ENCODE measurements at regions not wholly inside any gene's neighbourhood (a gene's known extent, or its start where the extent isn't known, plus 50 kb on each side); places are given as distances from the start of the nearest gene placed in this dataset.

DNA sequence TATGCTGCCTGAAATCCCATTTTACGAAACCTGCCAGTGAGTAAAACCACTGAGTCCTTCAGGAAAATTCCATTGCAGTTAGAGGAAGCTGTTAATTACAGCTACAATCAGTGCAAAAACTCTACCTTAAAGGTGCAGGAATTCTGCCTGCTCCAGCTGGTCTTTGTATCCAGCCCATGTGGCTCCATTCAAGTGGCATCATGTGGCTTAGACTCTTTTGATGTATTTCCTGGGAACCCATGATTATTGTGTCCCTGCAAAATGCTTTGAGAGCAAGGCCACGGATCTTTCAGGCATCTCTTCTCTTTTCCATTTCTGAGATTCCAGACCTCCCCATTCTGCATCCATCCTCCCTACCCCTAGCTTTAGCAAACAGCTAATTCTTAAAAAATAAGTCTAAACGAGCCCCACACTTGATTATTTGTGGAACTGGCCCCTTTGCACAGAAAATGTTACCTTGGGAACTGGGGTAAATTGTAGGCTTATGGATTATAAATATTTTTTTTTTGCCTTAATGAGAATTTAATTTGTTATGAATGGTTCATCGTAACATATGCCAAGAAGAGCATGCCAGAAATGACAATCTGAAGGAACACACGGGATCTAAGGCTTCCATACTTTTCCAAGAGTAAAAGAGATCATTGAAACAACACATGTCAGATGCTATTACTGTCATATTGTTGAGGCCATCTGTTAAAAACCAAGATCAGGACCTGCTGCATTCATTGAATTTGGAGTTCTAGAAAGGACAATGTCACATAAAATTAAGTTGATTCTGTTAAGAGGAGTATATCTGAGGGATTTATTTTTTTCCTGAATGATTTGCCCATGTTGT is 144.6 kb downstream of the TPH2 start:
- intact Hi-C loops (cut with DNase I), result no loop called here
- no peak for DNase-seq

DNA sequence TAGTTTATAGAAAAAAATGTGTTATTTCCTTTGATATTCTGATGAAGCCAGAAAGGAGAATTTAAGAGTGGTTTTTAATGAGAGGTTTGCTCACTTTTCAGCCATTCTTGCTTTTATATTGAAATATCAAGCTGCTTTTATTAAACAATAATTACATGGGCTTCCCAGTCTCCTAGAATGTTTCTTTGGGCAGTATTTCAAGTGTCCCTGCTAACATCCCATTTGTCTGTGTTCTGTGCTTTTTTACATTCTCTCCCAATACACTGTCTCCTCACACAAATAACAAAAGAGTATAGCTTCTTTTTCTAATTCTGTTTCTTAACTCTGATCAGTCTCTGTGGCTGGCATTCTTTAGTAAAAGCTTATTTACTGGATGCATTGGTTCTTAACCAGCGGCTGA is 145.4 kb downstream of the TPH2 start:
- intact Hi-C loops (cut with DNase I), result no loop called here
- no peak for DNase-seq

DNA sequence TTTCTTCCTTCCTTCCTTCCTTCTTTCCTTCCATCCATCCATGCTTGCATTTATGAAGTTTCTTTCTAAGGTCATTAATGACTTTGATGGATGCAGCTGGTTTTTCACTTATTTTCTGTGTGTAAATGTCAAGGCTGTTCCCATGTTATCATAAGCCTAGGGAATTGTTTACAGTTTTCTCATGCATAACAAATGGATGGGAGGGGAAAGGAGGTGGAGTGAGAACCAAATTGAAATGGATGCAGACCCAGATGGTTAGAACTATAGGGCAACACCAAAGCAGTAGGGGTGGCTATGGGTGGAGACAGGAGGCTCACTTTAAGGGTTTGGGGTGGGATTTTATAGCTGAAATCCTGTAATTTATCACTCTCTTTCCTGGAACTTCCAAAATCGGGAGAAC is 146.2 kb downstream of the TPH2 start:
- DNase-seq, result no peak
- intact Hi-C loops (cut with DNase I), result no loop called here

DNA sequence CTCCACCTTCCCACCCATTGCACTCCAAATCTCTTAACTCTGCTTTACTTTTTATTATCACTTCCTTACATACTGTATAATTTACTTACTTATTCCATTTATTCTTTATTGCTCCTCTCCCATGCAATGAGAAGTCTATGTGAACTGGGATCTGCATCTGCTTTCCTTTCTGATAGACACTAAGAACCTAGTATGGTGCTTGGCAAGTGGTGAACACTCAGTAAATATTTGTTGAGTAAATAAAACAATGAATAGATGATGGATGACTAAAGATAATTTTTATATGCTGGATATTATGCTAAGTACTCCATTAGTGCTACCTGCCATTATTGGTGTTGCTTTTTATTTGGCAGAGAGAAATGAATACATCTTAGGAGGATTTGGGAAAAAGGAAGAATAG is 151.0 kb downstream of the TPH2 start:
- DNase-seq, result no peak
- intact Hi-C loops (cut with DNase I), result no loop called here

DNA sequence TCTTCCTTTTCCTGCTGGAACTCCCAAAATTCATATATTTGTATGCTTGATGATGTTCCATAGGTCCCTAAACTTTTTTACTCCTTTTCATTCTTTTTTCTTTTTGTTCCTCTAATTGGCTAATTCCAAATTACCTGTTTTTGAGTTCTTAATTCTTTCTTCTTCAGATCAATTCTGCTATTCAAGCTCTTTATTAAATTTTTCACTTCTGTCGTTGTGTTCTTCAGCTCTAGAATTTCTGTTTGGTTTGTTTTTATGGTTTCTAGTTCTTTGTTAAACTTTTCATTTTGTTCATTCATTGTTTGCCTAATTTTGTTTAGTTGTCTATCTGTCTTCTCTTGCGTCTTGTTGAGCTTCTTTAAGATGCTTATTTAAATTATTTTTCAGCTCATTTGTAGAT is 154.8 kb downstream of the TPH2 start:
- no peak for DNase-seq
- intact Hi-C loops (cut with DNase I), result no loop called here

DNA sequence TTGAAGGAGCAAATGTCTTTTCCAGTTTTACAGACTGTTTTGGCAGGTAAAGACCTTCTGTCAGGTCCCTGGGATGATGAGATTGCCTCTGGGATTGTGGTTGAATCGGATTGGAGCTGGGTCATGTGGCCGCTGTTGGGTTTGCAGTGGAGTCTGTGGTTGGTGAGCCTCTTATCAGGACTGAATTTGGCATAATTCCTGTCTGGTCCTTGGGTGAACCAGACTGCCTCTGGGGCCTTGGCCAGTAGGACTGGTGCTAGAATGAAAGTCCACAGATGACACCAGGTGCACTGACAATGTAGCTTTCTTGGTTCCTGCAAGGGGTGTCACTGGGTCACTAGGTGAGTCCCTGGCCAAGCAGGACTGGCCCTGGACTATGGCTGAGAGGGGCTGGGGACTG is 155.3 kb downstream of the TPH2 start:
- DNase-seq, result no peak
- intact Hi-C loops (cut with DNase I), result no loop called here

DNA sequence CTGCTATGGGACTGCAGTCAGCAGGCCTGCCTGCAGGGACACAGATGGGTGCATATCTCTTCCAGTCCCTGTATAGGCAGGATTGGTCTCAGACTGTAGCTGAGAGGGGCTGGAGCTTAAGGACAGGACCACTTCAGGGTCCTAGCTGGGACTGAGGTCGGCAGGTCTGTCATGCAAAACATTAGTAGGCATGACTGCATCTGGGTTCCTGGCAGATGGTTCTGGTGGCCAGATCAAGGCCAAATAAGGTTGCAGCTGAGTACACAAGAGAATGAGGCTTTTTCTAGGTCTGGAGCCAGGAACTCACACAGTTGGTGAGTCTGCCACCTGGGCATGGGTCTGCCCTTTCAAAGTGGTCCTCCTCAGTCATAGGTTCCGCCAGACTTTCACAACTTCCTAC is 155.8 kb downstream of the TPH2 start:
- no peak for DNase-seq
- intact Hi-C loops (cut with DNase I), result no loop called here

DNA sequence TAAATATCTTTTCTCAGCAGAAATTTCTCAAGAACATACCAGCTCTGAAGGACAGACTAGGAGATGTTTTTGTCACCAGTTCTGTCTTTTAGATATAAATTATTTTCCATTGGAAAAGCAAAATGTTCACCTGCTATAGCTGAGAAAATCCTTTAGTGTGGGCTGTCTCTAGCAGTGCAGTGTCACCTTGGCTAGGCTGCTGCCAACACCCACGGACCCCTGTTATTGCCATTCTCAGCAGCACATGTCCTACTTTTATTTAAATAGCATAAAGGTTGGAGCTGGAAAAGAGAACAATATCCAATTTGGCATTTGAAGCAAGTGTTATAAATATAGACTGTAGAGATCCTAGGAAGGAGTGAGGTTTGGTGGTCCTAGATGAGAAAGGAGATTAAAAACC is 156.4 kb downstream of the TPH2 start:
- intact Hi-C loops (cut with DNase I), result no loop called here
- DNase-seq, result peak in 5 of 10 donors; percentile 8 to 85 (median 76)

DNA sequence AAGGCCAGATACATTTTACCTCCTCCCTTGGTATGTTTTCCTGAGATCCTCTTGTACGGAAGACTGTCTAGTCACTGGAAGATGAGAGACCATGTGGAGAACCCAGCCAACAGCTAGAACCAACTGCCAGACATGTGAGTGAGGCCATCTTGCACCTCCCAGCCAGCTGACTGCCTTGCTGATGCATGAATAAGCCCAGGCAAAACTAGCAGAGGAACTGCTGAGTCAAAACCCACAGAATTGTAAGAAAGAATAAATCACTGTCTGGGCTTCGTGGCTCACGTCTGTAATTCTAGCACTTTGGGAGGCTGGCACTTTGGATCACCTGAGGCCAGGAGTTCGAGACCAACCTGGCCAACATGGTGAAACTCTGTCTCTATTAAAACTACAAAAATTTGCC is 160.0 kb downstream of the TPH2 start:
- DNase-seq, result no peak

DNA sequence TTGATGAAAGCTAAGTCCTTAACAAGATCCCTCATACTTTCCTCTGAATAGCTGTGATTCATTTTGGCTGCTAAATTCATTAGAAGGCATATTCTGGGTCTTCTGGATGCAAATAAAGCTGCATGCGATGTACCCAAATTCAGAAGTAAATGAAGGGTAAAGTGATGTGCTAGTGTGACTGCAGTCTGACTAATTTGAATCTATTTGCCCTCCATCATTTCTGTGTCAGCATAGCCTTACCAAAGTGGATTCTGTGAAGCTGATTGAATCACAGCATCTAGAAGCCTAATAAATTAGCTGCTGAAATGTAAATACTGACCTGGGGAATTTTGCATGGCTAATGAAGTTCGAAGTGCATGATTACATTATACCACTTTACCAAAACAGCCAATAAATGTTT is 162.2 kb downstream of the TPH2 start:
- intact Hi-C loops (cut with DNase I), result no loop called here
- no peak for DNase-seq

More for the DNA sequence above, 160.0 kb downstream of the TPH2 start:
- intact Hi-C loops (cut with DNase I), result no loop called here

DNA sequence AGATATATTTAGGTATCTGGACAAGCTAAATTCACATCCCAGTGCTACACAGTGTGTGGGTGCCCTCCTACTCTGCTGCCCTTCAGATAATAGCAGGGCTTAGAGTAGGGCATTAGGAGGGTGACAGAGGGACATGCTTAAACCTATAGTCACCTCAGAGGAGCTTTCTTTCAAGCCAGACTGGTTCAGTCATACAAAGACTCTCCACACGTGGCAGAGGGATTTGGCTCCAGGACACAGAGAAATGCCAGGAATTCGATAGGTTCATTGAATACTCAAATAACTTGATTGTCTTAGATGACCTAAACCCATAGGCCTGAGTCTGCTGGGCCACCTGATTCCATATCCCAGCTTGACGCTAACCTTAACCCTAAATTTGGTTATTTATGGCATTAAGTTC is 163.5 kb downstream of the TPH2 start:
- intact Hi-C loops (cut with DNase I), result no loop called here
- no peak for DNase-seq

DNA sequence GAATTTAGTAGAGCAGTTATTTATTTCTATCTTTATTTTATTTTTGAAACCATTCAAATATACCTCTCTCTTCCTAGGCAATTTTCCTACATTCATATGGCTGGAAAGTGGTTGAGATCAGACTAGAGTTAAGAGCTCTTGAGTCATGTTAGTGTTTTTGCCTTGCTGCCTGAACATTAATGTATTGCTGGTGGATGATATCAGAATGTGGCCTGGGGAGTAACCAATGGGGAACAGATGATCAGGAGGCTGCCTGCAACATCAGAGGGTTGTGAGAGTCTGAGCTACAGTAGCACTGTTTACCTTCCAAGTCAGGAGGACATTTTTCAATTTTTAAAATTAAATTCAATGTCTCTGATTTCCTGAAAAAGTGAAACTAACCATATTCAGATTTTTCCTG is 166.3 kb upstream of the TRHDE start:
- intact Hi-C loops (cut with DNase I), result no loop called here
- DNase-seq, result no peak

DNA sequence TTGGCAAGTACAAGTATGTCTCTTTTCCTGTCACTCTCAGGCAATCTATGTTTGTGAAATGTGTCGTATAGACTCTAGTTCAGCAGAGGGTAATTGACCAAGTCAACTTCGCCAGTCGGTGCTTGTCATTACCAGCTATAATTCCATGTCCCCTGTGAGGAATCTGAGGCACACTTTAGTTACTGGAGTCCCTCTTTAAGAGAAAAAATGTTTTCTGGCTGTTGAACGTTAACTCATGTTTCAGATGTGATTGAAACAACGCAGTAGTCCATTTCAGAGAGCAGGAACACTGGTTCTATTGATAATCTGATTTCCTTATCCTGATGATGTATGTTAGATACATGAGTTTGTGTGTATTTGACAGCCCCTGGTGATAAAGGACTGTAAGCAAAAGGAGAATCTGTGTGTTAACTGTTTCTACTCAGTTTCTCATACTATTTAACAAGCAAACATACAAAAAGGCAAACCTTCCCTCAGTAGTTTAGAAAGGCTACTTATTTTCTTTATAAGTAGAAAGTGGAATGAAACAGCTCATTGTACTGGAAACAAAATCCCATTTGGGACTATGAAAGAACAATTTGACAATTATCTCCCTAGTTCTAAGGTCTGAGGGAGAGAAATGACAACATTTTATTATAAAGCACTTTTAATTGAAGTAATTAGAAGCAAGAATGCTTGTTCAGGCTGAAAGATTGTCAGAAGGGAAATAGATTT is 161.1 kb upstream of the TRHDE start:
- no peak for DNase-seq
- intact Hi-C loops (cut with DNase I), result no loop called here

DNA sequence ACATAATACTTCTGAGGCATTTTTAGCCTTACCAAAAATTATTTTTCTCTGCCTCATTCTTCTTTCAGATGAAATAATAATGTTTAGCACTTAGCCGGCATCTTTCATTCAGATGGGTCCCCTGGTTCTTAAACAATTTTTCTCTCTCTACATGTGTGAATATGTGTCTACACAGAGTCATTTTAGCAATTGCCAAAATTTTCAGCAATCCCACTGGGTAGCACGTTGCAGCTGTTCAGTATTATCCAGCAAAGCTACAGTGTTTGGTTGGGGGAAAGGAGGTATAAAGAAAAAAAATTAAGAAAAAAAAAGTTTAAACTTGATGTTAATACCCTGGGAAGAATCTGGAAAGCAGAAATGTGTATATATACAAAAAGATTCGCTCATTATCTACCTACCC is 160.5 kb upstream of the TRHDE start:
- intact Hi-C loops (cut with DNase I), result no loop called here
- DNase-seq, result no peak

DNA sequence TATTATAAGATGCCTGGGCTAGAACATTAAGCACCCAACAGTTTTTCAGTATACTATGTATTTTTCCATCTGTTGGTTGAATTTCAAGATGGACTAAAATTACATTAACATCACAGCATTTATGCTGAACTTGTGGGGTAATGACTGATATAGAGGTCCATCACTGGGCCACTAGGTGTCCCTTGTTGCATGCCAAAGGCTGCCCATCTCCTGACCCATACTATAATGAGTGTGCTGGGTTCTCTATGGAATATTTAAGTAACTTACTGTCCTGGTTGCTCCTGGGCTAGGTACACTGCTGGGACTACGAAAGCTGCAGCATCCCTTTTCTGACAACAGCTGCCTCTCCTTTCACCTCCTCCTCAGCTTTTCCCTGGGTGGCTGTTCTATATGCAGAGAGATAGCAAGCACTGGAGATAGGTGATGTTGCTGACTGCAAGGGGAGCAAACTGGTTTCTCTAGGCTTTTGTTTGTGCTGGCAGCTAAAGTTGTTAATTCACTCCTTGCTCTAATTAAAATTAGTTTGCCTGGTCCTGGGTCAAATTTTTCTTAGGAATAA is 138.6 kb upstream of the TRHDE start:
- intact Hi-C loops (cut with DNase I), result loop anchor here (2.0 kb wide), 1 partner anchor 37 kb away; no protein-coding TSS in a partner anchor
- DNase-seq, result peak in 4 of 10 donors; percentile 15 to 87 (median 22)

DNA sequence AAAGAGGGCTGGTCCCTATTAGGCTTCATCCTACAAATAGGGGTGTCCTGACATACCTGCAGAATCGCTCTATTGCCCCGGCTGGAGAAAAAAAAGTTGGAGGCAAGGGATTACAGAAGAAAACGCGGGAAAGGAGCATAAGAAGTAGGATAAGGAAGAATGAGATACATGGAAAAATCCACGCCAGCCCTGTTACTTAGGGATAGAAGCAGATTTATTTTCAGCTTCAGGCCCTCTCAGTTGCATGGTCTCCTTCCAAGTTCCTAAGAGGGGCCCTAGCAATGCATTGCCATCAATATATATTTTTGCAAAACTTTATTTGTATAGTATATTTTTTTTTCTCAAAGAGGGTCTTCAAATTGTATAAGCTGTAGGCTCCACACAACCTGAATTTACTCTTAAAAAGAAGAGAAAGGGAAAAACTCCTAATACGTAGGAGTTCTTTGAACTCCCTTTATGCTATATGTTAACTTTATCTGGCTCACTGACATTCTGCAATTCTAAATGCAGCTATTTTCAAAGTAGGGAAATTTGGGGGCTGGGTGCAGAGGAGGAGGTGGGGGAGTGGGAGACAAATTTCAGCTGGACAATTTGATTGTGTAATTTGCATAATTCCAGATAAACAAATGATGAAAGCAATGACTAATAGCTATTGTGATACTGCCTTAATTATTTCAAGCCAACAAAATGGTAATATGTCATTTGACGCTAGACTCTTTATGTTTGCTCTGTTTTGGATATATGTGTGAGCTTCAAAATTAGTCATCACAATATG is 137.7 kb upstream of the TRHDE start:
- intact Hi-C loops (cut with DNase I), result no loop called here
- DNase-seq, result peak in 1 of 10 donors; percentile 24

DNA sequence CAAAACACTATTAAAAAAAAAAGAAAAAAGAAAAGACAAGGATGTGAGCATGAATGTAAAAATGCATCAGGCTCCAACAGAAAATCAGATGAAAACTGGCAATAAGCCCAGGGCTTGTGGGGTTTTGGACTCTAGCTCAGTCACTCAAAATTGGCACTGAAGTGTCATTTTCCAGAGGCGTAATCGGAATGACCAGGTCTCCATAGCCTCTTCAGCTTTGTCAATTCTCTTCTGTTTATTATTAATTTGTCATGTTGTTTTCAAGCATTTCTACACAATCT is 137.2 kb upstream of the TRHDE start:
- DNase-seq, result no peak
- intact Hi-C loops (cut with DNase I), result no loop called here

DNA sequence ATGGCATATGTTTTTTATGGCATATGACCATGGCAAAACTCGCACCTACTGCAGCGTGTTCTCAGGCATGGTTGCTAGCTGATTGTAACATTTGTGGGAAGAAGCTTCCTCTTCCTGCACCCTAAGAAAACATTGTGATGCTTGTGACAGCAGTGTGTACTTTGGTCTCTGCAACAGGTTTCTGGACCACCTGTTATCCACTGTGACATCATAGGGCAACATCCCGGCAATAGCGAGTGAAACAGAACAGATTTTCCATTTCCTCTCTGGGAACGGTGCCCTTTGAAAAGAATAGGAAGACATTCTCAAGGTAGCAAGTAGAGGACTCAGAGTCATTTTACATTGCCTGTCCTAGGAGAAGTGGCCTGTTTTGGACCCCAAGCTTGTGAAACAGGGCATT is 135.4 kb upstream of the TRHDE start:
- intact Hi-C loops (cut with DNase I), result no loop called here
- DNase-seq, result peak in 1 of 10 donors; percentile 28

DNA sequence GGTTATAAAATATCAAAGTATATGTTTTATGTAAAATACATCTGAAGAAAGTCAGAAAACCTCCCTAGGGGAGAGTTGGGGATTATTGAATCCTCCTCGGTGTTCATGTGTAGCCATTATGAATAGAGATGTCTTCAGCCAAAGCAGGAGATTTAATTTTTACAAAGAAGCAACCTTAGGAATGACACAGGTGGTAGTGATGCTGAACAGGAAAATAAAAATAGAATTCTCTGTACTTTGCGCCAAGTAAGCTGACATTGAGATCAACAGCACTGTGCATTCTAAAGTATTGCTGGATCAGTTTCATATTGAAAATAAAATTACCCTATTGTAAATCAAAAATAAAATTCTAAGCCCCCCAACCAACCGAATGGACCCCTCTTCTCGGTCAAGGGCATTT is 132.8 kb upstream of the TRHDE start:
- DNase-seq, result no peak
- intact Hi-C loops (cut with DNase I), result no loop called here

DNA sequence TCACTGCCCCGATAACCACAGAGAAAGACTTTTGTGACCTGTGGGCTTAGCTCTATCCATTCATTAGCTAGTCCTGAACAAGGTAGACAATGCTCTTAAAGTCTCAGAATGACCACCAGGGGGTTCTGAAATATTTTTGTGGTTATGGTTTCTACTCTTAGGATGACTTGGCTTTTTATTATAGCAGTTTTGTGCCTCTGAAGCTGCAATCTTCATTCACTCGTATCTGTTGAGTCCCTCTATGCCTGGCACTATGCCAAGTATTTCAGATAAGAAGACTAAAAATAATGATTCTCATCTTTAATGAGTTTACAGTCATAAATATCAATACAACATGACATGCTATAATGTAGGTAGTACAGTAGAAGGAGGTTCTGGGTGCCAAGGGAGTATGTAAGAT is 130.8 kb upstream of the TRHDE start:
- no peak for DNase-seq

DNA sequence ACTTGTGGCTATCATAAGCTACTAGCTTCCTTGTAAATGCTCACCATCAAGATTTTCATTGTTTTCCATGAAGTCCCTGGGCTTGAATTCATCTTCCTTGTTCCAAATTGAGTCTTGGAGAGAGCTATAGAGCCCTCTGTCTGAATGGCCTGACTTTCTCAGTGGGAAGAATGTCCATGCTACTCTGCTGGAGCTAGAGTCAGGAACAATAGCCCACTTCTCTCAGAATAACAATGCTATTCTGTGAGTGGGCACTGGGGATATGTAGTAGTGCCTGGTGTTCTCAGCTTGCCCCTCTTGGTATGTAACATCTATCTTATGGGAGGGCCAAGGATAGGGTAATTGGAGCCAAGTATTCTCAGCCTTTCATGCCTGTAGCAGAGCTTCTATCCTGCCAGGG is 127.6 kb upstream of the TRHDE start:
- intact Hi-C loops (cut with DNase I), result no loop called here
- no peak for DNase-seq

More for the DNA sequence above, 130.8 kb upstream of the TRHDE start:
- intact Hi-C loops (cut with DNase I), result no loop called here
